ENCODE measurements at regions not wholly inside any gene's neighbourhood (a gene's known extent, or its start where the extent isn't known, plus 50 kb on each side); places are given as distances from the start of the nearest gene placed in this dataset.

DNA sequence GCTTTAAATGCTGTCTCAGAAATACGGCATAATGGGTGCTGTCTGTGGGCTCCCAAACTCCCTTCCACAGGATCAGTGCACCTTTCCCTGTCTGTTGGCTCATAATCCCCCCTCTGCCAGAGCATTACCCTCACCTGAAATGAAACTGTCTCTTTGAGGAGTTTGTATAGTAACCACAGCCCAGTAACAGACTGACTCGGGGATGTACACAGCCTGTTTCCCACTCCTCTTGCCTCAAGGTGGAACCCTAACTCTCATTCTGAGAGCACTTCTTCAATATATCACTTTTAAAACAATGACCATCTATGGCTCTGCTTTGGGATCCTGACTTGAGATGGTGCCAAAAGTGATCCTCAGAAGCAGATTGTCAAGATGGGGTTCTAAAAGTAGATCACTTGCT lies 332.5 kb downstream of the AMY1C start:
- no peaks in the 10 kb centered on the region for H3K27me3 ChIP-seq (ENCODE audit: low read length)
- H3K9me2 ChIP-seq (replicated peaks; ENCODE audit: insufficient read depth, low read length): no peaks in the 10 kb centered on the region
- H4K20me1 ChIP-seq (ENCODE audit: insufficient read depth, low read depth, low read length): no peaks in the 10 kb centered on the region
- H3K79me2 ChIP-seq (ENCODE audit: low read length): no peaks in the 10 kb centered on the region
- no peak overlapping the region for H3K4me3 ChIP-seq (ENCODE audit: low read length)
- no peak overlapping the region for H3K27ac ChIP-seq (ENCODE audit: low read length)
- peaks cover 9% of the 10 kb centered on the region; the same call in 1 of the 2 replicates for H3K9me3 ChIP-seq (ENCODE audit: low read length)
- H3K4me2 ChIP-seq (ENCODE audit: low read depth, low read length, poor library complexity, severe bottlenecking): no peak overlapping the region
- H3K9ac ChIP-seq (ENCODE audit: low read length): no peak overlapping the region
- DNase-seq: no peak
- H2AFZ ChIP-seq (ENCODE audit: low read length): no peak overlapping the region
- no peaks in the 10 kb centered on the region for H3K4me1 ChIP-seq (ENCODE audit: low read length)
- H3K36me3 ChIP-seq (ENCODE audit: insufficient read depth, low read length): no peaks in the 10 kb centered on the region

DNA sequence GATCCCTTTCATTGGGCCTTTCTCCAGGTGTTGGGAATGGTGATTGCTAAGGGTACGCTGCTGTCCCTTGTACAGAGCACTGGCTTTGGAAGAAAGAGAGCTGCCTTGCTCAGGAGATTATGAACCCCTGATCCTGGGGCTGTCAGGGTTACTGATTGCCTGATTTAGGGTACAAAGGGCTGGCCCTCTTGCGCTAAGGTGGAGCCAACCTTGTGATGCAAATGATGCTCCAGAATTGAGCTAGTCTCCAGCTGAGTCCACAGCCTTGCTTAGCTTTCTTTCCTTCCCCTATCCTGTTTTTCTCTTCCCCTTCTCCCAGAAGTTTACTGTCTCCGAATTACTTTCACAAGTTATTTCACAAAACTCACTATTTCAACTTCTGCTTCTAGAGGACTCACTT lies 334.7 kb downstream of the AMY1C start:
- Histone ChIP-seq H2AFZ (ENCODE audit: low read length) (no peak overlapping the region), H3K9me3 (ENCODE audit: low read length) (peaks cover 17% of the 10 kb centered on the region; the same call in 1 of the 2 replicates), H3K27me3 (ENCODE audit: low read length) (no peaks in the 10 kb centered on the region), H3K79me2 (ENCODE audit: low read length) (no peaks in the 10 kb centered on the region), H3K4me1 (ENCODE audit: low read length) (no peaks in the 10 kb centered on the region), H3K36me3 (ENCODE audit: insufficient read depth, low read length) (no peaks in the 10 kb centered on the region), H3K27ac (ENCODE audit: low read length) (no peak overlapping the region), H3K4me2 (ENCODE audit: low read depth, low read length, poor library complexity, severe bottlenecking) (no peak overlapping the region), H4K20me1 (ENCODE audit: insufficient read depth, low read depth, low read length) (no peaks in the 10 kb centered on the region), H3K9ac (ENCODE audit: low read length) (no peak overlapping the region), H3K4me3 (ENCODE audit: low read length) (no peak overlapping the region), H3K9me2 (replicated peaks; ENCODE audit: insufficient read depth, low read length) (no peaks in the 10 kb centered on the region)
- DNase-seq: no peak

DNA sequence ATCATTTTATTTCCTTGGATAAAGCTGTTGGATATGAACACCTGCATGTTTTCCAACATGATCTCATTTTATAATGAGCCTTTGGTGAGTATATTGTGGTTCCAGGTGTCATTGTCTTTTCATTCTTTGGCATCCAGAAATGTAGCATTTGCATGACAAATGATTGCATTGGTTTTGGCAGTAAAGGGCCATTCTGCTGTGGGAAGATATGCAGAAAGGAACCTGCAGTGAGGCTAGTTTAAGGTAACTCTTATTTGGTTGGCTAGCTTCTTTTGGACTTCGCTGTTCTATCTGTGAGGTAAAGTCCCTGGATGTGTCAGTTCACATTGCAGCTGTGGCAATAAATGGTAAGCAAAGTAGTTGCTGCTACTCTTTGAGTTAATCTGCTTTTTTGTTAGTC lies 343.0 kb downstream of the AMY1C start:
- Histone ChIP-seq H3K79me2 (ENCODE audit: low read length) (no peaks in the 10 kb centered on the region), H3K9me3 (ENCODE audit: low read length) (peaks cover 34% of the 10 kb centered on the region), H3K36me3 (ENCODE audit: insufficient read depth, low read length) (no peaks in the 10 kb centered on the region), H3K27ac (ENCODE audit: low read length) (no peak overlapping the region), H3K9me2 (replicated peaks; ENCODE audit: insufficient read depth, low read length) (no peaks in the 10 kb centered on the region), H2AFZ (ENCODE audit: low read length) (no peak overlapping the region), H3K27me3 (ENCODE audit: low read length) (no peaks in the 10 kb centered on the region), H3K4me2 (ENCODE audit: low read depth, low read length, poor library complexity, severe bottlenecking) (no peak overlapping the region), H3K9ac (ENCODE audit: low read length) (no peak overlapping the region), H3K4me3 (ENCODE audit: low read length) (no peak overlapping the region), H3K4me1 (ENCODE audit: low read length) (no peaks in the 10 kb centered on the region), H4K20me1 (ENCODE audit: insufficient read depth, low read depth, low read length) (no peaks in the 10 kb centered on the region)
- no peak for DNase-seq

GRCh38 chr1:104098837-104099236 lies 349.1 kb downstream of the AMY1C start:
- Histone ChIP-seq H3K27me3 (ENCODE audit: low read length) (no peaks in the 10 kb centered on the region), H3K4me1 (ENCODE audit: low read length) (no peaks in the 10 kb centered on the region)

DNA sequence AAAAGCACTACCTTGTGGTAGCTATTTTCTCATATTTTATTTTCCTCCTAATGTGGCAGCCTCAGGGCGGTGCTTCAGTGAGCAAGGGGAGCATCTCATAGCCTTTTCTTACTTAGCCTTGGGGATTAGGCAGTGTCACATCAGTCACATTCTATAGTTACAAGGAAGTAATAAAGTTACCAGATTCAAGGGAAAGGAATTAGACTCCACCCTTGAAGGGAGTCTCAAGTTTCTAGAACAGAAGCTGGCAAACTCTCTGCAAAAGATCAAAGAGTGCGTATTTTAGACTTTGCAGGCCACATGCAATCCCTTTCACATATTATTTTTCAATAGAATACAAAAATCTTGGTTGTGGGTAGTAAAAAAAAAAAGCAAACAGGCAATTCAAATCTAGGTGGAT lies 350.4 kb downstream of the AMY1C start:
- H3K27ac ChIP-seq (ENCODE audit: low read length): no peak overlapping the region
- H3K27me3 ChIP-seq (ENCODE audit: low read length): no peaks in the 10 kb centered on the region
- no peaks in the 10 kb centered on the region for H3K4me1 ChIP-seq (ENCODE audit: low read length)
- no peak overlapping the region for H3K4me3 ChIP-seq (ENCODE audit: low read length)
- no peaks in the 10 kb centered on the region for H3K9me2 ChIP-seq (replicated peaks; ENCODE audit: insufficient read depth, low read length)
- no peak overlapping the region for H2AFZ ChIP-seq (ENCODE audit: low read length)
- H3K9me3 ChIP-seq (ENCODE audit: low read length): peaks cover 16% of the 10 kb centered on the region; the same call in 1 of the 2 replicates
- H3K4me2 ChIP-seq (ENCODE audit: low read depth, low read length, poor library complexity, severe bottlenecking): no peak overlapping the region
- H3K9ac ChIP-seq (ENCODE audit: low read length): no peak overlapping the region
- DNase-seq: no peak
- no peaks in the 10 kb centered on the region for H3K79me2 ChIP-seq (ENCODE audit: low read length)
- H4K20me1 ChIP-seq (ENCODE audit: insufficient read depth, low read depth, low read length): no peaks in the 10 kb centered on the region
- H3K36me3 ChIP-seq (ENCODE audit: insufficient read depth, low read length): no peaks in the 10 kb centered on the region

More at GRCh38 chr1:104098837-104099236, 349.1 kb downstream of the AMY1C start:
- DNase-seq: no peak
- Histone ChIP-seq H3K79me2 (ENCODE audit: low read length) (no peaks in the 10 kb centered on the region), H3K9ac (ENCODE audit: low read length) (no peak overlapping the region), H3K4me3 (ENCODE audit: low read length) (no peak overlapping the region), H3K4me2 (ENCODE audit: low read depth, low read length, poor library complexity, severe bottlenecking) (no peak overlapping the region), H4K20me1 (ENCODE audit: insufficient read depth, low read depth, low read length) (no peaks in the 10 kb centered on the region), H3K9me3 (ENCODE audit: low read length) (peaks cover 20% of the 10 kb centered on the region), H3K36me3 (ENCODE audit: insufficient read depth, low read length) (no peaks in the 10 kb centered on the region), H3K27ac (ENCODE audit: low read length) (no peak overlapping the region), H3K9me2 (replicated peaks; ENCODE audit: insufficient read depth, low read length) (no peaks in the 10 kb centered on the region), H2AFZ (ENCODE audit: low read length) (no peak overlapping the region)

- peaks cover 27% of the 10 kb centered on the region for H3K9me3 ChIP-seq (ENCODE audit: low read length)
- no peak overlapping the region for H2AFZ ChIP-seq (ENCODE audit: low read length)
- H3K4me1 ChIP-seq (ENCODE audit: low read length): no peaks in the 10 kb centered on the region
- no peaks in the 10 kb centered on the region for H3K27me3 ChIP-seq (ENCODE audit: low read length)
- no peaks in the 10 kb centered on the region for H4K20me1 ChIP-seq (ENCODE audit: insufficient read depth, low read depth, low read length)
- no peak overlapping the region for H3K4me3 ChIP-seq (ENCODE audit: low read length)
- no peak overlapping the region for H3K4me2 ChIP-seq (ENCODE audit: low read depth, low read length, poor library complexity, severe bottlenecking)
- H3K9me2 ChIP-seq (replicated peaks; ENCODE audit: insufficient read depth, low read length): no peaks in the 10 kb centered on the region
- no peak overlapping the region for H3K27ac ChIP-seq (ENCODE audit: low read length)
- no peaks in the 10 kb centered on the region for H3K36me3 ChIP-seq (ENCODE audit: insufficient read depth, low read length)
- no peak for DNase-seq
- no peaks in the 10 kb centered on the region for H3K79me2 ChIP-seq (ENCODE audit: low read length)
- H3K9ac ChIP-seq (ENCODE audit: low read length): no peak overlapping the region
Measured at GRCh38 chr1:104105465-104105864, 355.8 kb downstream of the AMY1C start.

DNA sequence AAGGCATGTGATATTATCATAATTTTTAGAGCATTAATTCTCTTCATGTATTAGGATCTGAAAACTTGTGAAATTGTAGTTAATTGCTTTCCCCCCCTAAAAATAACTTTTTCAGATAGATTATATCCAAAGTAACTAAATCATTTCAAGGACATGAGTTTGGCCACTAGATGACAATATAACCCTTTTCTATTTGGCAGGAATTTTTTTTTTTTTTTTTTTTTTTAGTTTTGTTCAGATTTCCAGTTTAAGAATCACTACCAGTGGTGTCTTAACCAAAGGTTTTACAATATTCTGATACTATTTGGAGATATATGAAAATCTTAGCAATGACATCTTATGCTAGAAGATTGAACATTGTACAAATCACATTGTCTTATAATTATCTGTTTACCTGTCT lies 370.8 kb downstream of the AMY1C start:
- Histone ChIP-seq H3K79me2 (ENCODE audit: low read length) (no peaks in the 10 kb centered on the region), H3K9me2 (replicated peaks; ENCODE audit: insufficient read depth, low read length) (no peaks in the 10 kb centered on the region), H3K4me2 (ENCODE audit: low read depth, low read length, poor library complexity, severe bottlenecking) (no peak overlapping the region), H3K27ac (ENCODE audit: low read length) (no peak overlapping the region), H3K4me1 (ENCODE audit: low read length) (no peaks in the 10 kb centered on the region), H3K4me3 (ENCODE audit: low read length) (no peak overlapping the region), H2AFZ (ENCODE audit: low read length) (no peak overlapping the region), H3K9me3 (ENCODE audit: low read length) (peaks cover 8% of the 10 kb centered on the region), H3K27me3 (ENCODE audit: low read length) (no peaks in the 10 kb centered on the region), H3K36me3 (ENCODE audit: insufficient read depth, low read length) (no peaks in the 10 kb centered on the region), H4K20me1 (ENCODE audit: insufficient read depth, low read depth, low read length) (no peaks in the 10 kb centered on the region), H3K9ac (ENCODE audit: low read length) (no peak overlapping the region)
- DNase-seq: no peak

DNA sequence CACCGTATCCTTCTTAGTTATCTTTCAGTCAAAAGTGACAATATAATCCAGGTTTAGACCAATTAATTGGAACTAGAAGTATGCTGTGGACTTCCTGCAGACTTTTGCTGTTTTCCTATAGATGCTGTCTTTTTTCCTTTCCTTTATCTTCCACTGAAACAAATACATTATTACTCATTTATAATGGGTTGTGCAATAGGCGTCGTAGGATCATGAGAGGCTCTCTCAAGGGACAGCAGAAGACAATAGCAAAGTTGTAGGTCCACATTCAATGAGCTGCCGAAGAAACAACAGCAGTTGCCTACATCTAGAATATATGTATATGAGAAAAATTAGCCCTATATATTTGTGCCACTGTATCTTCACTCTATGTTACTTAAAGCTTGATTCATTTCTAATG lies 371.6 kb downstream of the AMY1C start:
- no peak overlapping the region for H3K9ac ChIP-seq (ENCODE audit: low read length)
- DNase-seq: no peak

GRCh38 chr1:104125266-104125665 lies 375.6 kb downstream of the AMY1C start:
- no peak overlapping the region for H3K27ac ChIP-seq (ENCODE audit: low read length)
- no peak overlapping the region for H3K9ac ChIP-seq (ENCODE audit: low read length)
- H3K79me2 ChIP-seq (ENCODE audit: low read length): no peaks in the 10 kb centered on the region
- no peaks in the 10 kb centered on the region for H3K9me2 ChIP-seq (replicated peaks; ENCODE audit: insufficient read depth, low read length)
- no peak overlapping the region for H3K4me3 ChIP-seq (ENCODE audit: low read length)
- no peaks in the 10 kb centered on the region for H4K20me1 ChIP-seq (ENCODE audit: insufficient read depth, low read depth, low read length)
- H3K4me2 ChIP-seq (ENCODE audit: low read depth, low read length, poor library complexity, severe bottlenecking): no peak overlapping the region
- peaks cover 7% of the 10 kb centered on the region; the same call in 1 of the 2 replicates for H3K9me3 ChIP-seq (ENCODE audit: low read length)
- no peaks in the 10 kb centered on the region for H3K36me3 ChIP-seq (ENCODE audit: insufficient read depth, low read length)
- DNase-seq: no peak
- no peak overlapping the region for H2AFZ ChIP-seq (ENCODE audit: low read length)
- H3K4me1 ChIP-seq (ENCODE audit: low read length): no peaks in the 10 kb centered on the region
- no peaks in the 10 kb centered on the region for H3K27me3 ChIP-seq (ENCODE audit: low read length)

More for the DNA sequence above, 371.6 kb downstream of the AMY1C start:
- Histone ChIP-seq H3K4me2 (ENCODE audit: low read depth, low read length, poor library complexity, severe bottlenecking) (no peak overlapping the region), H3K79me2 (ENCODE audit: low read length) (no peaks in the 10 kb centered on the region), H4K20me1 (ENCODE audit: insufficient read depth, low read depth, low read length) (no peaks in the 10 kb centered on the region), H3K9me2 (replicated peaks; ENCODE audit: insufficient read depth, low read length) (no peaks in the 10 kb centered on the region), H3K27ac (ENCODE audit: low read length) (no peak overlapping the region), H3K4me1 (ENCODE audit: low read length) (no peaks in the 10 kb centered on the region), H3K4me3 (ENCODE audit: low read length) (no peak overlapping the region), H3K36me3 (ENCODE audit: insufficient read depth, low read length) (no peaks in the 10 kb centered on the region), H2AFZ (ENCODE audit: low read length) (no peak overlapping the region), H3K27me3 (ENCODE audit: low read length) (no peaks in the 10 kb centered on the region), H3K9me3 (ENCODE audit: low read length) (peaks cover 3% of the 10 kb centered on the region; the same call in 1 of the 2 replicates)

Measured in Karpas-422 (cell line).